HG03558 (cell line): ENCODE measurements at regions not wholly inside any gene's neighbourhood (a gene's known extent, or its start where the extent isn't known, plus 50 kb on each side); places are given as distances from the start of the nearest gene placed in this dataset.

Experiments used
- ATAC-seq: cut with Tn5 transposase; IDR thresholded peaks from one replicate; pipeline ENCODE4 v1.9.1; 2021; ENCODE audit warnings: moderate number of reproducible peaks; ENCODE audit not compliant: unreplicated experiment; ENCODE audit errors: extremely low read depth

DNA sequence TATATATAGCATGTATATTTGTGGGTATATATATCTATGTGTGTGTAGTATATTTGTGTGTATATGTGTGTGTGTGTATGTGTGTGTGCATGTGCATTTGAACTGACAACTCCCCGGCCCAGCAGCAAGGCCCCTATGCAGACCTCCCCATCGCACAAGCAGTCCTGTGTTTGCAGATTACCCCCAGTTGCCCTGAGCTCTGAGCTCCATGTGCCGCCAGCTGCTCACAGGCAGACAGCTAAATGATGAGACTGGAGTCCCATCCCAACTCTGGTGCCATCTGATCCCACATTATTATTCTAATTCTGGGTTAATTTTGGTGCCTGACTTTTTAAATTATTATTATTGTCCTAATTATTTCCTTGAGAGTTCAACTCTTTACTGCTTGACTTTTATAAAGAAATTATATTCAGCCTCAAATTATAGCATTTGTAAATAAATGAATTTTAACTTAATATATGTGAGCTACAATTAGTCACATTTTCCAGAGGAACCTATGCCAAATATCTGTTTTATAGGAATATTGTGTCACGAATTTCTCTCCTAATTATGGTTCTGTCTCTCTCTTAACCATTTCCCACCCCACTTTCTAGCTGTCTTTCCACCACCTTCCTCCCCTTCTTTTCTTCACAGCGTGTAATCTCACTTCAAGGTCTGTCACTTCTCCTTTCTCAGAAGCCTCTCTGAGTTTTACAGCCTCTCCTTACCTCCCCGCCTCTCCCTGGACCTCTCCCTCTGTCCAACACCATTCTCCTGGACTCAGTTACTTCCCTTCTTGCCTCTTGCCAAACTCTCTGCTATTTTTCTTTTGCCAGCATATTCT is 90.6 kb upstream of the SYNDIG1 start:
- no peak for ATAC-seq

DNA sequence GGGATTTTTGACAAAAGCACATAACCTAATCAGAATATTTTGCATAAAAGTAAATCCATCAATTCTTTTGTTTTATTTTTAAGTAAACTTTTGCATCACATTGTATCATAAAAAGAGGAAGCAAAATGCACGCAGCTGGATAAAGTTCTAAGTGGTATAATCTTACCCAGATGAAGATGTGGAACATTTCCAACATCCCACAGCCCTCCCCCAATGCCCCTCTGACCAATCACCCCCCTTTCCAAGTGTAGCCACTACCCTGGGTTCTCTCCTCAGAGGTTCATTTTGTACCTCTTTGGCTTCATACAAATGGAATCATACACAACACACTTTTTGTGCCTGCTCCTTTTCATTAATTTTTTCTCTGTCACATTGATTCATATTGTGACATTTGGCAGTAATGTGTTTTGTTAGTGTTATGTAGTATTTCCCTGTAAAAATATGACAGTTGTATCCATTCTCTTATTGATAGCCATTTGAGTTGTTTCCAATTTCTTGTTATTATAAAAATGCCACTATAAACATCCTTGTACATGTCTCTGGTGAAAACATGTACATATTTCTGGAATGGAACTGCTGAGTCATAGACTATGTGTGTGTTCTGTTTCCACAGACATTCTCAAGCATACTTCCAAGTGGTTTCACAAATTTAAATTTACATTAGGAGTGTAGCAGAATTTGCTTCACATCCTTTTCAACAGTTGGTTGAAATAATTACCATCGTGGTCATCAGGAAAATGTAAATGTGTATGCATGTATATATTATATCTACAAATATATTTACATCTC is 92.9 kb upstream of the SYNDIG1 start:
- no peak for ATAC-seq

DNA sequence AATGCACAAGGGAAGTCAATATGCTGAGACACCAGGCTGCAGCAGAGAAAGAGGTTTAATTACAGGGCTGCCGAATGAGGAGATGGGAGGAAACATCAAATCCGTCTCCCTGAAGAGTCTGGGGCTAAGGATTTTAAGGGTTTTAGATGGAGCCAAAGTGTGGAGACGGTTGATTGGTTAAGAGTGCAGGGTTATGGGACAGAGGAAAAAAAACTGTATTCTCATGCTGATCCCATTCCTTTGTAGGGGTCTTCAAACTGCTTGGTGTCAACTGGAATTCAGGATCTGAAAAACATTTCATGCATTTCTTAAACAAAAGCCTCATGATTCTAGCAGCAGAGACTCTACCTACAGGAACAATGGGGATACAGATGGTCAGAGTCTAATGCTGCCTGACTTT is 96.1 kb upstream of the SYNDIG1 start:
- no peak for ATAC-seq

DNA sequence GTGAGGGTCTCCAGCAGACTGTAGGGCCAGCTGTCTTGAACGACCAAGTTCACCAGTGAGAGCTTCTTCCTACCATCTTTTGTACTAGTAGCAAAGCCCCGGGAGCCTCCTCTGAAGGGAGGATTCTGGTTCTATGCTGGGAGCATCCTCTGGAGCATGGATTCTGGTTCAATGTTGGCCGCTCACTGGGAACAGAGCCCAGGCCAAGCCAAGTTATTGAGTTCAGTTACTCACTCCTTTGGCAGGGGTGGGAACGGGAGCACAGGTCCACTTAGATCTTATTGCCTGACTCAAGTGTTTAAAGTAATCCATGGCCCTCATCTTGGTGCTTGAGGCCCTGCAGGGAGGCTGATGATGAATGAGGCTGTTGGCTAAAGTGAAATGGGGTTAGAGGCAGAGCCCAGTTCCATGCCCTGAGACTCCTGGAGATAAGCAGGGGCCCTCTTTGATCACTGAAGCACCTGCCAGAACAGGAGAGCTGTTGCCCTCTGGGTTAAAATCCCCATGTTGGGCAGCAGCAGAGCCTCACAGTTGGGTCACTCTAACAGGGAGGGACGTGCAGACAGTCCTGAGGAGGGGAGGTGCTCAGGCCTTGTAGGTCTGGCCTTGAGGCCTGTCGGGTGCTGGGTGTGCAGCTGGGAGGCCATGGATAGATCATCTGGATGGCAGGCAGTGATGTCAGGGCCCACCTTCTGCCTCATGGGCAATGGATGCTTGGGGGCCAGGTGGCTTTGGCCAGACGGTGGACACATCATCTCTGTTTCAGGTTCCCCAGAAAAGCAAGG is 98.3 kb upstream of the SYNDIG1 start:
- ATAC-seq = no peak

DNA sequence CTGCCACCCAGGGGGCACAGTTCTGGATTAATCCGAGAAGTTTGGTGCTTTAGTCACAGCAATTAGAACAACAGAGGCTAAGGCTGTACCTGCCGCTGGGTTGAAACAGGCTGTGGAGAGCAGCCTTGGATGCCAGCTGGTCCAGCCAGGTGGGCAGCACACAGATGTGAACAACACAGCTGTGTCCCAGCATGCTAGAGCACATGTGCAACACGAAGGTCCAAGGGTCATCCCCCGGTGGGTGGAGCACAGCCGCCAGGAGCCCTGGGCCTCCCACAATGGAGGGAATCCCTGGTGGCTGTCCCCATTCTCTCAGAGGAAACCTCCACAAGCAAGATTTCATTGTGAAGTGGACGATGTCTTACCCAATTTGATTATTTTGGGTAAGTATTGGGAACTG is 99.2 kb upstream of the SYNDIG1 start:
- ATAC-seq = no peak

DNA sequence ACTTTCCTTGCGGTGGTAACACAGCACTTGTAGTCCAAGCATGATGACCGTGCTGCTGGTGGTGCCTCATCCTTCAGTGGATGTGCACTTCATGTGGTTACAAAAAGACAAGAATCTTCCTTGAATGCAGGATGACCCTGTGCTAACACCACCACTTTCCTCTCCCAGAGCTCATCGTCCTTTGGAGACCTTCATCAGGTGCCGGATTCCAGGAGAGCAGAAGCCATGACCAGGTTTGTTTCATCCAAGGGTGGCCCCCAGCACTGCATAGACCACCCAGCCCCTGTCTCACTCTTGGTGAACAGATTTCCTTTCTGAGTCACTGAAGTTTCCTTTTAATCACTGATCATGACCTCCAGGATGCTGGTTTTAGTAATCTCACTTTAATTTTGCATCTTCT is 101.2 kb upstream of the SYNDIG1 start:
- ATAC-seq = no peak

DNA sequence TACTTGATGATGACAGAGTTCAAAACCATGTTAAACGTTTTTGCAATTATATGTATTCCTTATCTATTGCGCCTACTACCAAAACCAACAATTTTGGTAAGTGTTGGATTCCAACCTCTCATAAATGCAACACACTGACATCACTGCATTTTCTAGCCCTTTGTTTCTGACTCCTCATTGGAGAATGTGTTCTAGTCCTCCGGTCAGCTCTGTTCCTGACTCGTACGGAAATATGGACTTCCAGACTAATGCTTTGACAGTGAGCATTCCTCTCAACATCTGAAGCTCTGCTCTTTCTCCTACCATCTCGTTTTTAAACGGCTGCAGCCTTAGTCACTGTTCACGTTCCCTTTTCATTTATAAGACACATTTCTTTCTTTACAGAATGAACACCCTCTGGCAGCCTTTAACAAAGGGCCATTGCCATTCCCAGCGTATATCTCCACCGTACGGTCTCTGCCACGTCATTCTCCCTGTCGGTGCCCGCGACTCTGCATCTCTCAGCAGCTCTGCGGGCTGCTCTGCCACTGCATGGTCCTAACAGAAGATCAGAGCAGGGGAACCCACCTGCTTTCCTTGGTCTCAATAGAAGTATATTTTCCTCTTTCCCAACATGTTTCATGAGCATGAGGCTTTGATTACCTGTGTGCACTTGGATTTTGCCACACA is 103.0 kb upstream of the SYNDIG1 start:
- ATAC-seq = no peak

DNA sequence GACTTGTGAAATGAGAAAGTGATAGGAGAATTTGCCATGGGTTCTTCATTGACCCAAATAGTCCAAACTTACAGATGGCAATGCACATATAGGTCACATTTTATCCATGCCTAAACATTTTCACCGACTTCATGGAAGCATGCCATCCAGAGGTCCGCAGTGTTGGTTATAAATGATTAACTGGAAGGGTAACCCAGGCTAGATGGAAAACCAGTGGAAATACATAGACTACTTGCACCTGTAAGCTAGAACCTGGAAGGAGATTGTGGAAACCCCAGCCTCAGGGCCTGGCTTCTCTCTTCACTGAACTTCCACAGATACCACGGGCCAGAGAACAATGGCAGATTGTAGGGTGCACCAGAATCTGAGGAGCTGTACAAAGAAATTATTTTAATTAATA is 103.8 kb upstream of the SYNDIG1 start:
- no peak for ATAC-seq

DNA sequence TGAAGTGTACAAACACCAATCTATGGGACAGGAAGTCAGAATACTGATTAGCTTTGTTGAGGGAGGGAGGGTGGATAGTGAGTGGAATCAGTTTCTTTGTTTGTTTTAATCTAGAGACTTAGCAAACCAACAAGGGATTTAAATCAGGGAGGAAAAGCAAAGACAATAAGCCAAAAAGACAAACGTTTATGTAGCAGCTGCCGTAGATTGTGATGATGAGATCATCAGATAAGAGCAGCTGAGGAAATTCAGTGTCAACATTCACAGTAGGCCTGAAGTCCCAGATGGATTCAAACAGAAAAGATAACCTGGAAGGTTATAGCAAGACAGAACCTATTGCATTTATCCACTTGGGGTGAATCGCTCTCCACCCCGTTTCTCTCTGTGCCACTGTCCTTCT is 104.9 kb upstream of the SYNDIG1 start:
- ATAC-seq = no peak

DNA sequence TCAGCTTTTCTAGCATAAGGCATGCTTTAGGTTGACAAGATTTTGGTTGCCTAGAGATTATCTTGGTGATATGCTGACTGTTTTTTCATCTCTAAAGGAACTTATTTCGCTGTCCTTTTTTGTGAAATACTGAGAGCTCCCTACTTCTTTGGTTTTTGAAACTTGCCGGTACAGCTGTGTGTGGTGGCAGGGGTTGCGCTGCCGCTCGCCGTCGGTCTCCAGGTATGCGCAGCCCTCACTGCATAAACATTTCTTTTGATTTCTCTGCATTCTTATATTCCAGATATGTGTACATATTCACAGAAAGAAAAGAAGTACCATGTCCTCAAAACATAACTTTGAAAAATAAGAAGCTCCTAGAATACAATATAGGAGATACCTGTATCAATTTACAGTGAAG is 106.4 kb upstream of the SYNDIG1 start:
- ATAC-seq = no peak

DNA sequence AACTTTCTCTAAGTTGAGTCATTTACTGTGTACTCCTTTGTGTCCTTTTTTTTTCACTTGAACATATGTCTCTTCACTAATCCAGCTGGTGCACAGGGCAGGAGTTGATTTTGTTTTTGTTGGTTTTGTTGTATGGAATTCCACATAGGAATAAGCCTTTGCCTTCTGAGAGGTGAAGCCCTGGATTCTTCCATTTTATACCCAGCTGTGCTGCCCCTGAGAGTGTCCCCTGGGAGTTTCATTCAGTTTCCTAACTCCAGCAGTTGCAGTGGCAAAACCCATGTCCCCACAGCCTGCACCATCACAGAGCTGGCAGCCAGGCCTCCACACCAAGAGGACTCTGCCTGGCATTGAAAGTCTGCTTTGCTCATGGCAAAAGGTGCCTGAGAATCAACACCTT is 107.3 kb upstream of the SYNDIG1 start:
- ATAC-seq = no peak

DNA sequence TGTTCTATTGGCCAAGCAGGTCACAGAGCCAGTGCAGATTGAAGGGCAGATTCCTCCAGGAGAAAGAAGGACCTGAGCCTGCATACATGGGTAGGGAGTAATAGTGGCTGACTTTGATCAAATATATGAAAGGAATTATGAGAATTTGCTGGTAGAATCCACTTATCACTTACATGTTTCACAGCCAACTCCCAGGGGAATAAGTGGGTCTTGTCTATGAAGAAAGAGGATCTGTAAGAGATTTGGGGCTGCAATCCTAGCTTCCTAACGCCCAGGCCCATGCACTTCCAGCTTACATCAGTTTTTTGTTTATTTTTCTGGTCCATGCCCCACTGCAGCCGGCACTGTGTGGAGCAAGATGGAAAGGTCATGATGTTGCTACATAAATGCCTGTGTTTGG is 107.9 kb upstream of the SYNDIG1 start:
- no peak for ATAC-seq

DNA sequence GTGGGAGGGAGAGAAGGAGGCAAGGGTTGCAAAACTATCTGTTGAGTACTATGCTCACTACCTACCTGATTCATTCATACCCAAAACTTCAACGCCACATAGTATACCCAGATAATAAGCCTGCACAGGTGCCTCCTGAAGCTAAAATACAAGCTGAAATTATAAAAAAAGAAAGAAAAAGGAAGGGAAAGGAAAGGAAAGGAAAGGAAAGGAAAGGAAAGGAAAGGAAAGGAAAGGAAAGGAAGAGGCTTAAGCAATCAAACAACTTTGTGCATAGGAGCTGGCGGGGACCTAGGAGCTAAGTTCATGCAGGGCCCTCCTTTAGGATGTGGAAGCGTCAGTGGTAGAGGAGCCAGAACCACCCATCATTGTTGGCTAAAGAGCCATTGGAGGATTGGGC is 108.9 kb upstream of the SYNDIG1 start:
- ATAC-seq = no peak

DNA sequence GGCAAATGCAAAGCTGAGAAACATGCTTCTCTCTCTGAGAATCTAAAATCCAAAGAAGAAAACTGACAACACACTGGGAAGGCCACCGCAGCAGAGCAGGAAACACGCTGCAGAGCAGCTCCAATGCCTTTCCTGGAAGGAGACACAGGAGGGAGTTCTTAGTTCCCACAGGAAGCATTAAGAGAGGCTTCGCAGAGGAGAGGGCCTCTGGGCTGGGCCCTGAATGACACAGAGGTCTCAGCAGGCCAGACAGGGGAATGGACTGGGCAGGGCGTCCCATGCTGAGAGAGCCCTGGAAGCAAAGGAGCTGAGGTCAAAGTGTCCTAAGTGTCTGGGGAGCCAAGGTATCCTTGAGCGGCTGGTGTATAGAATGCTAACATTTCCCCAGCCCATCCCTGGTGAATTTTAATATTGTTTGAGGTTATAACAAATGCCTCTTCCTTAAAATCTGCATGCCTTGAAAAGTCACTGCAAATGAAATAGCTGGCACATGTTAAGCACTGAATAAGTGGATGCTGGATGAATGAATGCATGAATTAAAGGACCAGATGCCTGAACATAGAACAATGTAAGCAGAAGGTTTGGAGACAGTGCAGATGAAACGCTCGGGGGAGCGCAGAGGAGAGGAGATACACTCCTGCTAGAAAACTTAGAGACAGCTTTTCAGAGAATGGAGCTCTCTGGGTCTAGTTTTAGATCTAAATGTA is 110.0 kb upstream of the SYNDIG1 start:
- no peak for ATAC-seq

DNA sequence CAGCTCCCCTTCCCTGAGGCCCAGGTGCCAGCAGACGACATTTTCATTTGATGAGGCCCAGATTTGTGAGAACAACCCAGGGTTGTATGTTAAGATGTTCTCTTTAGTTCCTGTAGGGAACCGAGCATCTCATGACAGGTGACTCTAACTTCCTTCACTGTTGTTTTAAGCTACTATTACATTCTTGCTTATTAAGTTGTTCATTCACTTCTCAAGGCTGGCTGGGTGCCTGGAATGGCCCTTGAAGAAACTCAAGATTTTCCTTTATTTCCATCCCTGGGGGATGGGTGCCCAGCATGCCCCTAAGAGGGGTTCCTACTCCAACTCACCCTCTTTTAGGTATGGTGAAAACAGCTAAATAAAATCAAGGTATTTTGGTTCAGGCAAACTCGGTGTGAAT is 111.5 kb upstream of the SYNDIG1 start:
- no peak for ATAC-seq

DNA sequence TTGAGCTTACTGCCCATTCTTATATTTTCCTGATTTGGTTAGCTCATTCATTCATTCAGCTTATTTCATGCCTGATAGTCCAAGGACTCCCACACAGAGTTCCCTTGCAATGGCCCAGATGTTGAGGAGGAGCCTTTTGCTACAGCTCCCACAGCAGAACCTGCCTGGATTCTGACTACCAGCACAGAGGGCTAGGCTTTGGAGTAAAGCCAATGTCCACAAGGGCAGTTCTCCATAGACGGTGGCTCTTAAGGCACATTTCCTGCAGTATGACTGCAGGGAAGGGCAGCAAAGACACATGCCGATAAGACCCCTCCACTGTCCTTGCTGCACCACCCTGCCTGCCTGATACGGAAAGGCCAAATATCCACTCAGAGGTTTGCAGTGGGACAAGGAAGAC is 112.3 kb upstream of the SYNDIG1 start:
- no peak for ATAC-seq

DNA sequence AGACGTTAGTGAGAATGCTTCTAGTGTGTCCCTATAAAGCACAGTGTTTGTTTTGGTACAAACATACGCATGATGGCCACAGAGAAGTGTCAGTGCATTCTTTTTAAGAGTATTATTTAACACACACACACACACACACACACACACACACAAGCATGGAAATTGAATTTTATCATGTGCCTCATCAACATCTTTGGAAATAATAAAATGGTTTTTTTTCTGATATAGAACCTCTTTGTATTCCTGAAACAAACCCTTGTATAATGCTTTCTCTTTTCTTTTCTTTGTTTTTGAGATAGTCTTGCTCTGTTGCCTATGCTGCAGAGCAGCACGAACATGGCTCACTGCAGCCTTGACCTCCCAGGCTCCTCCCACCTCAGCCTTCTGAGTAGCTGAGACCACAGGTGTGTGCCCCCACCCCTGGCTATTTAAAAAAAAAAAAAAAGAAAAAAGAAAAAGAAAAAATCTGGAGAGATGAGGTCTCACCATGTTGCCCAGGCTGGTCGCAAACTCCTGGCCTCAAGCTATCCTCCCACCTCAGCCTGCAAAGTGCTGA is 116.2 kb upstream of the SYNDIG1 start:
- no peak for ATAC-seq

DNA sequence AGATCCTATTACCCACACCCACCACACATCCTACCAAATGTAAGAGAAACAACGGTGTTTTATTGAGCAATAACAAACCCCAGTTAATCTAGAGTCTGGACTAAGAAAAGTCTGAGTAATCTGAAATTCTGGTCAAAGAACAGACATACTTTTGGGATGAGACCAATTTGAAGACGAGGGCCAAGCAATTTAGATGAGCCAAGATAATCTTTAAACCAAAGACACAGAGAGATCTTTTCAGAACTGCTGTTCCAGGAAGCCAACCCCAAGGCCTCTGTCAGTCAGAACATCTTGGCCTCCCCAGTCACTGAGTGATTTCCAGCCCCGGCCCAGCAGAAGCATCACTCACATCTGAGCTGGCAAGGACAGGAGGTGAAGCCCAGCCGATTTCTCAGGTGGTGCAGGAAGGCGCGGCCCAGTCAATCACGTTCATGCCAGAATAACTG is 118.5 kb upstream of the SYNDIG1 start:
- no peak for ATAC-seq

DNA sequence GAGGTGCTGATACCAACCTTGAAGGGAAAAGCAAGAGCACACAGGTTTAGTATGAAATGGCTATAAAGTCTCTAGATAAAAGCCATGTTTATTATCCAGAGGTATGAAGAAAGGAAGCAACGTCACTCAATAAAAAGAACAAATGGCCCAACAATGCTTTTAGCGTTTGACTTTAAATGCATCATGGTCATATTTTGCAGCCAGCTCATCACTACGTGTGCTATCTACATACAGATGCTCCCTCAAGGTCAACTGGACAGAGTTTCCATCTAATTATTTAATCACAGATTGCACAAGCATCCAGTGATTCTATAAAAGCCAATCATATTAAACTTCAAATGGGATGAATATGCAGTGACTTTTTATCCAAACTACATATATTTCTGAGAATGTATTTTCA is 127.6 kb upstream of the SYNDIG1 start:
- no peak for ATAC-seq

DNA sequence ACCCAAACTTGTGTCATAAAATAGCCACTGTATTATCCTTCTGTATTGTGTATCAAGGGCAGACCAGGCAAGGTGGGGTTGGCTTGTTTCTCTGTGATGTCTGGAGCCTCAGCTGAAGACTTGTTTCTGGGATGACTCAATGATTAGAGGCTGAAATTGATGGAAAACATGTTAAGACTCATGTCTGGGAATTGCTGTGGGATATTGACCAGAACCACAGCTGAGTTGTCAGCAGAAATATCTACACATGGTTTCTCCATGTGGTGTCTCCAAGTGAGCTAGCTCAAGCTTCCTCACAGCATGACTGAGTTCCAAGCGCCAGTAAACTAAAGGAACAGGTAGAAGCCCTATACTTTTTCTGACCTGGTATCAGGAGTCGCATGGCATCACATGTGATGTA is 128.5 kb upstream of the SYNDIG1 start:
- ATAC-seq = no peak
